Urinary bladder (tissue), 3 donors: ENCODE measurements at regions not wholly inside any gene's neighbourhood (a gene's known extent, or its start where the extent isn't known, plus 50 kb on each side); places are given as distances from the start of the nearest gene placed in this dataset.

Experiments used
- DNase-seq: peaks from one replicate; pipeline ENCODE4 v3.0.0-alpha.2; 2015; ENCODE audit errors: extremely low spot score
- H3K27ac ChIP-seq: one replicate; pipeline ENCODE4 v1.5.1; 2013; ENCODE audit warnings: low read depth, mild to moderate bottlenecking, moderate library complexity
- H3K36me3 ChIP-seq: one replicate; pipeline ENCODE4 v1.6.1; 2013; ENCODE audit warnings: mild to moderate bottlenecking, moderate library complexity; ENCODE audit not compliant: insufficient read depth
- H3K4me1 ChIP-seq: one replicate; pipeline ENCODE4 v1.6.1; 2013; ENCODE audit warnings: mild to moderate bottlenecking, moderate library complexity; ENCODE audit not compliant: insufficient read depth
- H3K4me3 ChIP-seq: one replicate; pipeline ENCODE4 v1.5.1; 2013; ENCODE audit warnings: low read depth, low read length
- WGBS: extraction: QIAGEN DNeasy Blood & Tissue Kit; methylation state at CpG from one replicate; pipeline ENCODE4 v1.1.7; 2013; 5-methylcytosine and 5-hydroxymethylcytosine counted together
- donor health status: healthy with polysubstance abuse.
- donor health status: healthy.

GRCh38 chr20:40758790-40759189 is 69.8 kb upstream of the MAFB start:
- no peak for DNase-seq
- no peaks in the 10 kb centered on the region for H3K36me3 ChIP-seq
- WGBS: 75% methylated on average over 2 of the region's 2 CpGs
- H3K27ac ChIP-seq: no peak overlapping the region
- no peak overlapping the region for H3K4me3 ChIP-seq
- H3K4me1 ChIP-seq: no peaks in the 10 kb centered on the region

GRCh38 chr20:40760399-40760798 is 71.4 kb upstream of the MAFB start:
- Histone ChIP-seq H3K4me1 (no peaks in the 10 kb centered on the region), H3K27ac (no peak overlapping the region), H3K36me3 (no peaks in the 10 kb centered on the region), H3K4me3 (no peak overlapping the region)
- 34% methylated on average over 3 of the region's 3 CpGs for WGBS
- DNase-seq: no peak

- H3K36me3 ChIP-seq: no peaks in the 10 kb centered on the region
- 83% methylated on average over 10 of the region's 10 CpGs for WGBS
- no peak for DNase-seq
- H3K4me3 ChIP-seq: no peak overlapping the region
- H3K4me1 ChIP-seq: no peaks in the 10 kb centered on the region
- no peak overlapping the region for H3K27ac ChIP-seq
These were observed 74.7 kb upstream of the MAFB start for GRCh38 chr20:40763646-40764295.

GRCh38 chr20:40765814-40766480 is 76.9 kb upstream of the MAFB start:
- H3K4me3 ChIP-seq: no peak overlapping the region
- H3K27ac ChIP-seq: no peak overlapping the region
- no peaks in the 10 kb centered on the region for H3K36me3 ChIP-seq
- WGBS: 71% methylated on average over 4 of the region's 4 CpGs
- DNase-seq: no peak
- H3K4me1 ChIP-seq: no peaks in the 10 kb centered on the region

- H3K27ac ChIP-seq: no peak overlapping the region
- H3K36me3 ChIP-seq: no peaks in the 10 kb centered on the region
- no peak overlapping the region for H3K4me3 ChIP-seq
- 74% methylated on average over 5 of the region's 5 CpGs for WGBS
- H3K4me1 ChIP-seq: no peaks in the 10 kb centered on the region
- DNase-seq: no peak
These were observed 78.0 kb upstream of the MAFB start for GRCh38 chr20:40766790-40767614.

- 90% methylated on average over 3 of the region's 3 CpGs for WGBS
- Histone ChIP-seq H3K4me3 (no peak overlapping the region), H3K4me1 (no peaks in the 10 kb centered on the region), H3K36me3 (no peaks in the 10 kb centered on the region), H3K27ac (no peak overlapping the region)
- no peak for DNase-seq
These were observed 78.5 kb upstream of the MAFB start for GRCh38 chr20:40767615-40767924.

- no peak for DNase-seq
- Histone ChIP-seq H3K36me3 (no peaks in the 10 kb centered on the region), H3K4me3 (no peak overlapping the region), H3K27ac (no peak overlapping the region), H3K4me1 (no peaks in the 10 kb centered on the region)
- WGBS: 71% methylated on average over 3 of the region's 3 CpGs
These were observed 79.1 kb upstream of the MAFB start for GRCh38 chr20:40768105-40768504.

GRCh38 chr20:40769677-40770285 is 80.7 kb upstream of the MAFB start:
- DNase-seq: no peak
- no peaks in the 10 kb centered on the region for H3K4me1 ChIP-seq
- H3K27ac ChIP-seq: no peak overlapping the region
- no peaks in the 10 kb centered on the region for H3K36me3 ChIP-seq
- 71% methylated on average over 2 of the region's 2 CpGs for WGBS
- H3K4me3 ChIP-seq: no peak overlapping the region

GRCh38 chr20:40770564-40771307 is 81.7 kb upstream of the MAFB start:
- DNase-seq: no peak
- WGBS: 68% methylated on average over 13 of the region's 13 CpGs
- no peak overlapping the region for H3K4me3 ChIP-seq
- no peaks in the 10 kb centered on the region for H3K36me3 ChIP-seq
- no peaks in the 10 kb centered on the region for H3K4me1 ChIP-seq
- no peak overlapping the region for H3K27ac ChIP-seq

- Histone ChIP-seq H3K27ac (no peak overlapping the region), H3K36me3 (no peaks in the 10 kb centered on the region), H3K4me3 (no peak overlapping the region), H3K4me1 (no peaks in the 10 kb centered on the region)
- DNase-seq: no peak
- 67% methylated on average over 4 of the region's 4 CpGs for WGBS
These were observed 82.2 kb upstream of the MAFB start for GRCh38 chr20:40771308-40771610.

- 76% methylated on average over 7 of the region's 7 CpGs for WGBS
- Histone ChIP-seq H3K27ac (no peak overlapping the region), H3K4me1 (no peaks in the 10 kb centered on the region), H3K4me3 (no peak overlapping the region), H3K36me3 (no peaks in the 10 kb centered on the region)
- no peak for DNase-seq
These were observed 82.9 kb upstream of the MAFB start for GRCh38 chr20:40771848-40772511.

GRCh38 chr20:40773376-40773775 is 84.3 kb upstream of the MAFB start:
- no peak for DNase-seq
- no peaks in the 10 kb centered on the region for H3K36me3 ChIP-seq
- H3K27ac ChIP-seq: no peak overlapping the region
- H3K4me3 ChIP-seq: no peak overlapping the region
- H3K4me1 ChIP-seq: no peaks in the 10 kb centered on the region
- 73% methylated on average over 3 of the region's 3 CpGs for WGBS

GRCh38 chr20:40774252-40774651 is 85.2 kb upstream of the MAFB start:
- DNase-seq: no peak
- Histone ChIP-seq H3K27ac (no peak overlapping the region), H3K4me3 (no peak overlapping the region), H3K4me1 (no peaks in the 10 kb centered on the region), H3K36me3 (no peaks in the 10 kb centered on the region)
- WGBS: 62% methylated on average over 4 of the region's 4 CpGs
